Progenitor cell of endocrine pancreas (in vitro differentiated cells): ENCODE measurements at regions not wholly inside any gene's neighbourhood (a gene's known extent, or its start where the extent isn't known, plus 50 kb on each side); places are given as distances from the start of the nearest gene placed in this dataset.

Experiments
- DNase-seq: peaks from one replicate; pipeline ENCODE4 v3.0.0; 2021; ENCODE audit warnings: low spot score; ENCODE audit not compliant: unreplicated experiment
- H3K27ac Mint-ChIP-seq: 2 replicates; pipeline ENCODE4 v1.8.0; 2021; ENCODE audit warnings: mild to moderate bottlenecking, moderate library complexity, mixed read lengths
- H3K27me3 Mint-ChIP-seq: 2 replicates; pipeline ENCODE4 v1.8.0; 2021; ENCODE audit warnings: mixed read lengths
- H3K36me3 Mint-ChIP-seq: 2 replicates; pipeline ENCODE4 v1.8.0; 2022; ENCODE audit warnings: mixed read lengths; ENCODE audit not compliant: insufficient read depth
- H3K4me1 Mint-ChIP-seq: 2 replicates; pipeline ENCODE4 v1.8.0; 2021; ENCODE audit warnings: low read depth, mixed read lengths
- H3K4me3 Mint-ChIP-seq: 2 replicates; pipeline ENCODE4 v1.8.0; 2021; ENCODE audit warnings: low read depth, mild to moderate bottlenecking, moderate library complexity, mixed read lengths
- H3K9me3 Mint-ChIP-seq: 2 replicates; pipeline ENCODE4 v1.8.0; 2021; ENCODE audit warnings: low read depth, mixed read lengths
- CTCF ChIP-seq: fragments of 200-600 bp; sonication (generic); IDR thresholded peaks from one replicate; pipeline ENCODE4 v1.5.0; 2021; ENCODE audit warnings: antibody characterized with exemption, mild to moderate bottlenecking; ENCODE audit not compliant: unreplicated experiment

- Mint-ChIP-seq H3K4me1 (no peaks in the 10 kb centered on the region), H3K4me3 (no peak overlapping the region), H3K27ac (no peak overlapping the region), H3K9me3 (no peaks in the 10 kb centered on the region), H3K36me3 (no peaks in the 10 kb centered on the region), H3K27me3 (no peaks in the 10 kb centered on the region)
- DNase-seq: no peak
- no peak for TF ChIP-seq CTCF
Measured at GRCh38 chr15:87792250-87793040, 464.1 kb downstream of the NTRK3 start.

GRCh38 chr15:87781959-87782625, 474.4 kb downstream of the NTRK3 start:
- no peaks in the 10 kb centered on the region for H3K36me3 Mint-ChIP-seq
- no peaks in the 10 kb centered on the region for H3K4me1 Mint-ChIP-seq
- H3K27ac Mint-ChIP-seq: no peak overlapping the region
- H3K9me3 Mint-ChIP-seq: no peaks in the 10 kb centered on the region
- no peak for DNase-seq
- TF ChIP-seq CTCF: no peak
- H3K27me3 Mint-ChIP-seq: peaks cover 2% of the 10 kb centered on the region
- H3K4me3 Mint-ChIP-seq: no peak overlapping the region

- TF ChIP-seq CTCF: no peak
- Mint-ChIP-seq H3K4me1 (no peaks in the 10 kb centered on the region), H3K9me3 (no peaks in the 10 kb centered on the region), H3K36me3 (no peaks in the 10 kb centered on the region), H3K27me3 (peaks cover 8% of the 10 kb centered on the region), H3K4me3 (no peak overlapping the region), H3K27ac (no peak overlapping the region)
- no peak for DNase-seq
Measured at GRCh38 chr15:87779746-87780145, 476.8 kb downstream of the NTRK3 start.

GRCh38 chr15:87778358-87778757, 478.2 kb downstream of the NTRK3 start:
- TF ChIP-seq CTCF: no peak
- Mint-ChIP-seq H3K27ac (no peak overlapping the region), H3K9me3 (no peaks in the 10 kb centered on the region), H3K4me3 (no peak overlapping the region), H3K36me3 (no peaks in the 10 kb centered on the region), H3K27me3 (peaks cover 8% of the 10 kb centered on the region), H3K4me1 (no peaks in the 10 kb centered on the region)
- no peak for DNase-seq

GRCh38 chr15:87777054-87777561, 479.4 kb downstream of the NTRK3 start:
- Mint-ChIP-seq H3K4me3 (no peak overlapping the region), H3K27ac (no peak overlapping the region), H3K27me3 (peaks cover 8% of the 10 kb centered on the region), H3K9me3 (peaks cover 7% of the 10 kb centered on the region), H3K36me3 (no peaks in the 10 kb centered on the region), H3K4me1 (no peaks in the 10 kb centered on the region)
- TF ChIP-seq CTCF: no peak
- DNase-seq: no peak
